Ovary (tissue), 7 donors: ENCODE measurements at regions not wholly inside any gene's neighbourhood (a gene's known extent, or its start where the extent isn't known, plus 50 kb on each side); places are given as distances from the start of the nearest gene placed in this dataset.

ENCODE experiments used
- DNase-seq, 5 donors: peaks; one replicate each; pipeline ENCODE4 v3.0.0-alpha.2; 2019 to 2020
- H3K27ac ChIP-seq, 2 donors: fragments of 200-600 bp; one replicate each; pipeline versions ENCODE4 v1.5.1 to v1.8.0; 2019 to 2022
- H3K27me3 ChIP-seq: fragments of 200-600 bp; one replicate; pipeline ENCODE4 v1.8.0; 2022
- H3K36me3 ChIP-seq: fragments of 200-600 bp; sonication (generic); one replicate; pipeline ENCODE4 v1.5.1; 2019
- H3K4me1 ChIP-seq: one replicate; pipeline ENCODE4 v1.8.1; 2013; ENCODE audit warnings: mild to moderate bottlenecking, moderate library complexity; ENCODE audit not compliant: insufficient read depth
- H3K4me3 ChIP-seq: fragments of 200-600 bp; sonication (generic); one replicate; pipeline ENCODE4 v1.5.1; 2017
- H3K9me3 ChIP-seq, 2 donors: fragments of 200-600 bp in 1 of 2; sonication (generic) in 1 of 2; one replicate each; pipeline versions ENCODE4 v1.5.1 to v1.8.1; 2013 to 2019; ENCODE audit warnings: mild to moderate bottlenecking in 1 of 2, moderate library complexity in 1 of 2
- CTCF ChIP-seq, 3 donors: fragments of 450-650 bp in 2 of 3; fragments of 200-600 bp in 1 of 3; IDR thresholded peaks; one replicate each; pipeline versions ENCODE4 v1.5.1 to v1.8.0; 2016 to 2022; ENCODE audit warnings: antibody characterized with exemption in 3 of 3, mild to moderate bottlenecking in 1 of 3
- EP300 ChIP-seq: sonication (generic); formaldehyde crosslinking; IDR thresholded peaks from one replicate; pipeline ENCODE4 v1.6.1; 2017; ENCODE audit warnings: antibody characterized with exemption
- POLR2A ChIP-seq: fragments of 450-650 bp; IDR thresholded peaks from one replicate; pipeline ENCODE4 v1.6.1; 2017; ENCODE audit warnings: antibody characterized with exemption, mild to moderate bottlenecking, moderate library complexity
- WGBS, 3 donors: extraction: QIAGEN DNeasy Blood & Tissue Kit in 1 of 3; methylation state at CpG; one replicate each; pipeline versions ENCODE4 v1.1.5 to v1.1.7; 2013 to 2017; 5-methylcytosine and 5-hydroxymethylcytosine counted together
- intact Hi-C, 4 donors: fragments of 100-400 bp; cut with DNase I; formaldehyde crosslinking; loops; one replicate each; pipeline versions ENCODE4 v1.11.0 to v1.15.1; 2022 to 2023
- donor health status: DM: no; HTN: no; CAD: no; lungs with moderate emphysema.
- donor health status: DM: no; HTN: no; CAD: no.
- donor health status: Bipolar disorder and iron deficiency.
- donor health status: DM: no; HTN: no; CAD: no.
- donor health status: DM: yes; HTN: yes; CAD: no.

- 93 to 96% (median 95%) methylated on average over 30 of the region's 30 CpGs for WGBS, 3 donors
- no peak overlapping the region for H3K4me3 ChIP-seq
- intact Hi-C loops, result no loop called here
- no peaks in the 10 kb centered on the region for H3K4me1 ChIP-seq
- H3K27me3 ChIP-seq, result no peaks in the 10 kb centered on the region
- TF ChIP-seq EP300, result no peak
- TF ChIP-seq POLR2A, result no peak
- TF ChIP-seq CTCF (IDR thresholded peaks at IDR 0.05), result no peak
- no peaks in the 10 kb centered on the region for H3K36me3 ChIP-seq
- no peak for DNase-seq
- H3K27ac ChIP-seq, result no peak overlapping the region
- H3K9me3 ChIP-seq, result no peaks in the 10 kb centered on the region
Measured at GRCh38 chr18:78548261-78549058, 431.2 kb upstream of the SALL3 start.

DNA sequence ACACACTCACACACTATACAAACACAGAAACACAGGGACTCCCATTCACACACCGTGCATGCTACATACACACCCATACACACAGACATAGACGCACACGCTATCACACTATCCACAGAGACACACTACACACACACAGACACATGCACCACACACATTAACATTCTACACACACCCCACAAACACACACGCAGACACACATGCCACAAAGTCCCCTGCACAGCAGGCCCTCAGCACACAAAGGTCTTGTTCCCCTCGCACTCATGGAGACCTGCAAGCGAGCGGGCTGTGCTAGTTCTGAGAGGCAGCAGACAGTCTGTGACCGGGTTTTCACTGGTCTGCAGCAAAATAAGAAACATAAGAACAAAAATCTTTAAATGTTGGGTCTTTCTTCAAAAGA lies 429.6 kb upstream of the SALL3 start:
- no peaks in the 10 kb centered on the region for H3K27me3 ChIP-seq
- no peaks in the 10 kb centered on the region for H3K36me3 ChIP-seq
- intact Hi-C loops, result no loop called here
- H3K4me3 ChIP-seq, result no peak overlapping the region
- 55 to 85% (median 59%) methylated on average over 8 of the region's 8 CpGs for WGBS, 3 donors
- H3K9me3 ChIP-seq, result no peaks in the 10 kb centered on the region
- H3K4me1 ChIP-seq, result no peaks in the 10 kb centered on the region
- DNase-seq, result no peak
- no peak overlapping the region for H3K27ac ChIP-seq
- no peak for TF ChIP-seq POLR2A
- no peak for TF ChIP-seq CTCF (IDR thresholded peaks at IDR 0.05)
- TF ChIP-seq EP300, result no peak

- 84 to 86% (median 85%) methylated on average over 13 of the region's 13 CpGs for WGBS, 3 donors
- no peak for DNase-seq
- Histone ChIP-seq H3K36me3 (no peaks in the 10 kb centered on the region), H3K27me3 (no peaks in the 10 kb centered on the region), H3K27ac (no peak overlapping the region), H3K4me3 (no peak overlapping the region), H3K9me3 (peaks cover 0 to 5% of the 10 kb centered on the region in 2 donors), H3K4me1 (no peaks in the 10 kb centered on the region)
- no peak for TF ChIP-seq EP300
- intact Hi-C loops, result no loop called here
Measured at GRCh38 chr18:78554944-78555608, 424.5 kb upstream of the SALL3 start.

- Histone ChIP-seq H3K4me1 (no peaks in the 10 kb centered on the region), H3K27me3 (no peaks in the 10 kb centered on the region), H3K4me3 (no peak overlapping the region), H3K36me3 (no peaks in the 10 kb centered on the region), H3K9me3 (peaks cover 0 to 5% of the 10 kb centered on the region in 2 donors), H3K27ac (no peak overlapping the region)
- DNase-seq, result no peak
- WGBS, 3 donors, result 89 to 95% (median 93%) methylated on average over 8 of the region's 8 CpGs
- TF ChIP-seq EP300 (no peak), CTCF (IDR thresholded peaks at IDR 0.05) (no peak), POLR2A (no peak)
- intact Hi-C loops, result no loop called here
Measured at GRCh38 chr18:78557371-78557770, 422.2 kb upstream of the SALL3 start.
